EH (cell line): ENCODE measurements at regions not wholly inside any gene's neighbourhood (a gene's known extent, or its start where the extent isn't known, plus 50 kb on each side); places are given as distances from the start of the nearest gene placed in this dataset.

Experiments
- DNase-seq: peaks from one replicate; pipeline ENCODE4 v3.0.0-alpha.2; 2015; ENCODE audit warnings: low read depth

DNA sequence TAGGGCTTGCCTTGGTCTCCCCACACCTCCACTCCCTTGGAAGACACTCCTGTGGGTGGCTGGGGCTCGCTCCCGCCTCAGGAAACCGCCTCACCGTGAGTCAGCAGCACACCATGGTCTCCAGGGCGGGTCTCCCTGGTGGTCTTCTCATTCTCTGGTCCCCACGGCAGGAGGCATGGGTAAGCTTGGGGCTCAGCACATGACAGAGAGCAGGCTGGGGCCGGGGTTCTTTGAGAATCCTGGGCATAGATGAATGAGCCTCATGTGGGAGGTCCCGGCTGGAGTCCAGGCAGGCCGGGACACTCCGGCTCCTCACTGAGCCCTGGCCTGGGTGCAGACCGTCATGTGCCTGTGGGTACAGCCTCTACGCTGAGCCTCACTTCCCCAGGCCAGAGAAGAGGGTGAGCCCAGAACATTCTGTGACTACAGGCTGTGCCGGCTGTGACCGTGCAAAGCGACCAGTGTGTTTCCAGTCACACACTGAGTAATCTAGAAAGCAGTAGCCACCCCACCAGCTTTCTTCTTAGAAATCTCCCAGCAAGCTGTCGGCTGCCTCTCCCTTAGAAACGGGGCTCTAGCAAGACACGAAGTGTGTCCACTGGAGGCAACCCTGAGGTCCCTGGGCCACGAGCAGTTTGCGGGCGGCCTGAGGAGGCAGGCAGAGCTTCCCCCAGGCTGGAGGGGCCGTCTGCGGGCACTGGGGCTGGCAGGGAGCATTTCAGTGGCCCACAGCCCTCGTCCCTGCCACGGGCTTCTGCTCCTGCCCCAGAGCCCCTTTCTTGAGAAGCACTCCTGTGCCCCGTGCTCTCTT, 93.1 kb downstream of the RHOB start:
- peak; percentile 11 for DNase-seq

DNA sequence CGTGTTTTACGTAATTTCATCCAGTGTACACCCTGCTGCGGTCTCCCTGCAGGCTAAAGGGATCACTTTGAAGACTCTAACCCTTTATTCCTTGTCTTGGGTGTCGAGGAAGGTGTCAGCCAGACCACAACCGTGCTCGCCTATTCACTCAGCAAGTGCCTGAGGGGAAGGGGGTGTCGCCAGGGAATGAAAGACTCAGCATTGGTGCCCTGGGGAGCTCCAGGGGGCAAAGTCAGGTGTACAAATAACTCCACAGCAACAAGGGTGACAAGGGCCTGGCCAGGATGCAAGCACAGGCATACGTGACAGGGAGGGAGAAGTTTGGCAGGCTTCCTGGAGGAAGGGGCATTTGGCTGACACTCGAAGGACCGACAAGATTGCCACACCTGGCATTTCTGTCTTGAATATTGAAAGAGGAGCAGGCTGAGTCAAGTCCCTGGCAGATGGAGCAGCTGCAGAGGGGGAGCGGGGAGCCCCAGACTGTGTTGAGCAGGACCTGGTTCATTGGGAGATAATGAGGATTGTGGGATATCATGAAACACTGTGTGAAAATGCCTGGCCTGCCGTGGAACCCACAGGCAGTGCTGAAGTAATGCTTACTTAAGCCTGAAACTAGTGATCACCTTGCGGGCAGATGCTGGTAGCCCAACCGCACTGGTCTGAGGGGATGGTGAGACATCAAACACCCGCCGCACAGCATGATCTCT, 93.9 kb downstream of the RHOB start:
- no peak for DNase-seq

DNA sequence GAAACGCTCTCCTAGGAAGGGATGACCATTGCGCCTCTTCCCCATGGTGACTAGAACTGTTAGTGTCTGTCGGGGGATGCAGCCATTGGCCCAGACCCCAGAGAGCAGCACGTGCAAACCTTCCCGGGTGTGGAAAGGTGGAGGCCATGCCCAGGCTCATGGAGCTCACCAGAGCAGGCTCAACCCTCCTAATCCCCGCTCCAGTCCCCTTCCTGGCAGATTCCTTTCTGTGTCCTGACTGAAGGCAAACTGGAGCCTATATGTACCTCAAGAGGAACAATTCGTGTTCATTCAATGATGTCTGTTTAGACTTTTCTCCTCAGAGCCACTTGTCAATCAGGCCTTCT, 94.4 kb downstream of the RHOB start:
- DNase-seq: no peak

DNA sequence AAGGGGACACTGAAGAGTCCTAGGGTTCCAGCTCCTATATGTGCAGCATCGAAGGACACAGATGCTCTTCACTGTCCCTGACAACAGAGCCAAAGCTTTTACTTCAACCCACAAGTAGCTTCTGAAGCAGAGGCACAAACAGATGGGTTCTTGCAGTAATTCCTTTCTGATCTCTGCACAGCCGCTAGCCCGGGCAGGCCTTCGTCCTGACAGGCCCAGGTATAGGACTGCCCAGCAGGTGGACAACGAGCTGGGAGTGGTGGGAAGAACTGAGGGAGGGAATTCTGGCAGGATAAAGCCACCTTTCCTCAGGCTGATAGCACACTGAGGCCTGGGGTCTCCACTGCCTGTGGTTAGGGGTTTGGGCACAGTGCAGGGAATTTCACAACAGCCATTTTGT, 94.8 kb downstream of the RHOB start:
- no peak for DNase-seq

DNA sequence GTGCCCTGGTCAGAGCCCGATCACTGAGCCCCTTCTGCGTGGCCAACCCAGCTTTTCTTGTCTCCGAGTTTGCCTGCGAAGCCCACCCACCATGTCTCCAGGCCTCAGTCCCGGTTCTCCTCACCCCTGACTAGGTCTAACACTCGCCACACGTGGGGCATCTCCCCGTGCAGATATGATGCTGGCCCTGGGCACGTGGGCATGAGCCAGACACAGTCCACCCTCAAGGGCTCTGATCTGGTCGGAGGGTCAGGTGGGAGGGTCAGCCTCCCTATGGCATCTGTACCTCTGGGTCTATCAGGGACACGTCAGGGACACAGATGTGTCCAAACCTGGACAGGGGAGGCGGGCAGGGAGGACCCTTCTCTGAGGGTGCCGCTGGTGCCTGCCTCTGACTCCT, 95.4 kb downstream of the RHOB start:
- DNase-seq: no peak

DNA sequence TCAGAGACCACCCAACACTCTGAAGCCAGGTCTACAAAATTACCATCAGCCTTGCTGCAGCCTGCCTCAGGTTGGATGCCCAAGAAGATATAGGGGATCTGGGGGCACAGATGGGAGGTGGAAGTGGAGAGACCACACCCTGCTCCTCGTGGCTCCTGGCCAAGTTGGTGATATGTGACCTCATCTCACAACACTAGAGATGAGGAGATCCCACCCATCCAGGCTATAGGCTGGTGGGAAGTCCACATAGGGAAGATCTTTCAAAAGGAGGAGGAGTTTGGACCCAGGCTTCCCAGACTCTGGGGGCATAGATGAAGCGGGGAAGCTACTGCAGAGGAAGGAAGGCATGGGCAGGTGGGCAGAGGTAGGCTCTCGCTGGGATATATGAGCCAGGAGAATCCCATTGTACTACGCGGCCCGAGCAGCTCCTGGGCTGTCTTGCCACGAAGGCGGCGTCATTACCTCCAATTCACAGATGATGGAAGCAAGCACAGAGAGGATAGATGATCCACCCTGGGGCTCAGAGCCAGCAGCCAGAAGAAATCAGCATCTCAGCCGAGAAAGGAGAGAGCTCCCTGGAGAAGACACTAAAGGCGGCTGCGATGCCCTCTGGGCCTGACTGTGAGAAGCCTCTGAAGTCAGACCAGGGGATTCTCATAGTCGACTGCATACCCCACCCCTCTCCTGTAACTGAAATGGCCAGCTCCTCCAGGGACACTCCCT, 96.0 kb downstream of the RHOB start:
- DNase-seq: peak; percentile 42

DNA sequence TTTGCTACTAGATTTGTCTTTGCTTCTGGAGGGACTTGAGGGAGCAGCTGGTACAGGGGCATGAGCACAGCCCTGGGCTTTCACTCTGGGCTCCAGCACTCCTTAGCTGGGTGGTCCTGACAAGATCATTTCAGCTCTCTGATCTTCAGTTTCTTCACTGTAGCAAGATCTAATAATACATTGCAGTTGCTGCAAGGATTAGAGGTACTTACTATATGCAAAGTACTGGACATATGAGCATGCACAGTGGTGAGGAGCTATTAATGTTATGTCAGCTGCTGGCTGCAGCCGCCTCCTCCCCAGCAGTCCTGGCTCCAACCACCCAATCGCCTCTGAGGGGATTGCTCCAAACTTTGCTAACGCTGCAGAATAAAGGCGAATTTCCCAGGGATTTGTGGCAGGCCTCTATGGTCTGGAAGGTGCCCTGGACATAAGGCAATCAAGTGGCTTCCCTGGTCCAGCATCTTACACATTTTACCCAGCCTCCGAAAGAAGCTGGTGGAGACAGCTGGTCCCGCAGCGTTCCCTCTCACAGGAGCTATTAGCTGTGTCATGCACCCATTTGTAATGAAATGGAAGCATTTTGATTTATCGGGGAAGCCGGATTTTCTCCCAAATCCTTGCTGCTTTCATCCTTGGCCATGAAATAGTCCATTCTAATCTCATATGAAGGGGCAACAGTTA, 96.7 kb downstream of the RHOB start:
- DNase-seq: no peak

DNA sequence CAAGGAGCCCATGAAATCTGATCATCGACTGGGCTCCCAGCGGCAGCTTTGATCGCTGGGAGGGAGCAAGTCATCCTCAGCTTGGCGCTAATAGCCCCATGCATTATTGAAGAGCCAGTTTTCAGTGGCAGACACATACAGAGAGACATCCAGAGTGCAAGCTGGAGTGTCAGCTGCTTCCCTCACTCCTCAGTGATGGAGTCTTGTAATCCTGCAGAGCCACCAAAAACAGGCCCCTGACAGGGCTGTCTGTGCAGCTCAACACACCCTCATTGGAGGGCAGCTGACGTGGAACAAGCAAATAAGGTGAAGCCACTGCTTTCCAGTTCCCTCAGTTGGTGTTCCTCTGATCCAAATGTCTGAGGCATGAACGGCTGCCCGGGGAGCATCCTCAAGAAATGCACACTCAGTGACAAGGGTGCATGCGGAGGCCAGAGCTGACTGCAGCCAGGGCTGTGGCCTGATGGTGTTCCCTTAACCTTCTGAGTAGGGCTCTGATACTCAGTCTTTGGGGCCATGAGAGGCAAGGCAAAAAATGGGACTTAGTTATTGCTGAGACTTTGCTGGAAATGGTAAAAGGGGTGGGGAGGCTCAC, 97.4 kb downstream of the RHOB start:
- DNase-seq: no peak

DNA sequence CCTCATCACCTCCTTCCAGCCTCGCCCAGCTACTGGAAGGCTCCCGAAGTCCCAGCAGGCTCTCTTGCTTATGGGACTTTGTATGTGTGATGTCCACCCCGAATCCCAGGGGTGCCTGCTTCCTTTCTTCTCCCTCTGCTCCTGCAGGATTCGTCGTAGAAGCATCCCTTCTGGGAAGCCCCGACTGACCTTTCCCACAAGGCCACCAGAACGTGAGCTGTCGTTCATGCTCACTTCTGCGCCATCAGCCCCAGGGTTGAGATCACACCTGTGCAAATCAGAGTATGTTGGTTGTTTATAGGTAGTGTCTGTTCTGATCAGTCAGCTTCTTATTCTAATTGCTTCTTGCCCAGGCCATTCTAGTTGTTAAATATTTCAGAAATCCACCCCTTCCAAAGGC, 101.8 kb downstream of the HS1BP3 start:
- DNase-seq: no peak

DNA sequence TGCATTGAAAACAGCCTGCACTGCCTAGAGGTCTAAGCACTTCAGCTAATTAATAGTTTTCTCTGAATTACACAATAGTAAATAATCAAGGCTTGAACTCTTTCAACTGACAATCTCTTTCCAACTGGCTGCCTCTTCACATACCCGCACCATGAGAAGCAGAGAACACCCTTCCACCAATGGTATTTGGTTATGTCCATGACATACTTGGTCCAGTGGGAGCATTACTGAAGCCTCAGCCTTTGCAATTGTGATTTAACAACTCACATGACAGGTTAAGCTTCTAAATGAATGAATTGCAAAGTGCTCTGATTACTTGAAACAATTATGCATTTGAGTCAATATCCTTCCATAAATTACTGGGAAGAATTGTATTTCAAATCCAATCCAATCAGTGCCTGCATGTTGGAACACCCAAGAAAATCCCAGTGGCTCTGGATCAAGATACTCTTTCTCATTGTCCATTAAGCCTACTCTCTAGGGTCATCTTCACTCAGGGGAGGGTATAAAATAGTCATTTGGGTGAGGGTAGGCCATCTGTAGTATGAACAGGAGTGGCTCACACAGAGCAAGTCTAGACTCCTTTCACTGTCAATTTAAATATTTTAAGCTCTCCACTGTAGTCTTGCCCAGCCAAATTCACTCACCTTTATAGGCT, 101.1 kb downstream of the HS1BP3 start:
- no peak for DNase-seq

DNA sequence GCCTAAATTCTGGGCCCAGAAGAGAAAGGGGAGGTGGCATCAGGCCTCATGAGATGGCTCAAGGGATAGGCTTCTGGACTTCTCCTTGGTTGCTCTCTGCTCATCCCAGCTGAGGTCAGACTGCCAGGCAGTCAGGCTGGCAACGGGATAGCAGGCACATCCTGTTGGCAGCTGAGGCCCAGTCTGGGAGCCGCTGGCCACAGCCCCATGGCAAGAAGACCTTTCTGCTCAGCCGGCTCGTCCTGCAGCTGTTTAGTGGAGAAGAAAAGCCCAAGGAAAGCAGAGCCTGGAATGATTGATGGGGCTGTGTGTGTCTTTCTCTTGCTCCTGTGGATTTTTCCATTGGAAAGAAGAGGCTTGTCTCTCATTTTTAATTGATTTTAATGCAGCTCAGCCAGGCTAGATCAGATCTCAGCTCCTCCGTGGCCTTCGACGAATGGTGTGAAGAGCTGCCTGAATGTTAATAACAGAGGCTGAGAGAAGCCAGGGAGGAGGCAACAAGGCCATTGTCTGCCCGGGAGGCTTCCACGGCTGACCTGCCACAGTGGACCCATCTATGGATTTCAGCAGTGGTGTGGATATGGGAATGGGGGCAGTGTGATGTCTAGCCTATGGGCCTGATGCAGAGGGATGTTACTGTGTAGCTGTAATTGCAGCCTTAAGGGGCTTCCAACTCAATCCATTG, 99.5 kb downstream of the HS1BP3 start:
- DNase-seq: no peak

DNA sequence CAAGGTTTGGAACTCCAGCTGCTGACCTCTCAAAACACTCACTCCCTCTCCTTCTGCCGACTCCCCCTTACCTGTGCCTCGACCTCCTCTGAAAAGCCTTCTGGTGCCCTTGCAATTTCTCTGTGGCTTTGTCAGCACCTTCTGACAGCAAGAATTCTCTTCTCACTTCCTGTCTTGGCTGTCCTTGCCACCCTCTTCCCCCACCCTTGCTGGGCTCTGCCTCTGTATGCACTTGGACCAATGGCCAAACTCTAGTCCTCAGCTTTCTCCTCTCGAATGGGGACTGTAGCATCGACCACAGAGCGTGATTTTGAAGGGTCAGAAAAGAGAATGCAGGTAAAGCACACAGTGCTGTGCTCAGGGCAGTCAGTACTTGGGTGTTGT, 99.0 kb downstream of the HS1BP3 start:
- no peak for DNase-seq

DNA sequence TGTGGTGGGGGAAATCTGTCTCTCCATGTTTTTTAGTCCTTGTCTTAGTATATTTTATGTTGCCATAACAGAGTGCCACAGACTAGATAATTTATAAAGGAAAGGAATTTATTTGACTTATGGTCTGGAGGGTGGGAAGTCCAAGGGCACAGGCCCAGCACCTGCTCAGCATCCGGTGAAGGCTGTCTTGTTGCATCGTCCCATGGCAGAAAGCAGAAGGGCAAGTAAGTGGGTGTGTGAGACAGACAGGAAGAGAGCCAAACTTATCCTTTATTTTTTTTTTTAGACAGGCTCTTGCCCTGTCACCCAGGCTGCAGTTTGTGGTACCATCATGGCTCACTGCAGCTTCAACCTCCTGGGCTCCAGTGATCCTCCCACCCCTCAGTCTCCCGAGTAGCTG, 98.1 kb downstream of the HS1BP3 start:
- DNase-seq: no peak

DNA sequence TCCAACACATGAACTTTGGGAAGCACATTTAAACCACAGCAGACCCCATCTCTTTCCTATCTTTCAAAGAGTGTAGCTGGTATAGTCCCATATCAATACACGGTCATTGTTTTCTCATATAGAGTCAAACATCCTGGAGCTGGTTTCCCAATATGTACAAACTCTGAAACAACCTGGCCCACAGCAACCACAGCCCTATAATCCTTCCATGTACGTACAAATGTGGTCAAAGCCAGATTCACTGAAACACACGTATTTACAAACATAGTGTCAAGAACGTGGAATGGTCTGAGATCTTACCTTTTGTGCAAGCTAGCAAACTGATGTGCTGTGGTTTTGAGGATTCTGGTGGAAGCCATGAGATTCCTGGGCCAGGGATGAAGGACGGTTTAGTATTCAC, 97.3 kb downstream of the HS1BP3 start:
- no peak for DNase-seq

DNA sequence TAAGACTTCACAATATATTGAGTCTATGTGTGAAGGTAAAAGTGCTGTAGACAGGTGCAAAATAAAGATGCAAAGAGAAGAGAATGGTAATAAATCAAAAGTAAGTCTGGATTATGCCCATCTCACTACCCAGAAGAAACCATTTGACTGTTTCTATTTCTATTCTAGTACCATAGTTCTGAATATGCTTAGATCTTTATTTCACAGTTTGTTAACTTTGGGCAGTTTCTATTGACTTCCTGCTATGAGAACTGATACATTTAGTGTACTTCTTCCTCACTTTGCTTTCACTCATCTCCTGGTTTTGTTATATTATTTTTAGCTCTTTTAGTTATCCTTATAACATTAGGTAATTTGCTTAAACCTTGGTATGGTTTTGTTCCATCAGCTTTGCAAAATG, 94.9 kb downstream of the HS1BP3 start:
- no peak for DNase-seq

DNA sequence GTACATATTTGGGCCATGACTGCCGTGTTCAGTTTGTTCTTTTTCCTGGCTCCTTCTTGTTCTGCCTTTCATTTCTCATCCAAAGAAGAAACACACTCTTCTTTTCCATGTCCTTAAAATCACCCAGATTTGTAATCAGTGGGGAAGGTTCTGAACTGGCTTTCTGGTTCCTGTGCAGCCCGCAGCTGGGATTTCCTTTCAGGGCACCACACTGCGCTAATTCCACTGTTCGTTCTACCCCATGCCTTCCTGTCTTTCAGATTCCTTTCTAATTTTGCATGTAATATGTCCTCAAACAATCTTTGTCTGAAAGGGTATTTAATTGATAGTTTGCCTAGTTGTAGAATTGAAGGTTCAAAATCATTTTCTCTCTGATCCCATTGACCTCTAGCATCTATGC, 94.1 kb downstream of the HS1BP3 start:
- no peak for DNase-seq

DNA sequence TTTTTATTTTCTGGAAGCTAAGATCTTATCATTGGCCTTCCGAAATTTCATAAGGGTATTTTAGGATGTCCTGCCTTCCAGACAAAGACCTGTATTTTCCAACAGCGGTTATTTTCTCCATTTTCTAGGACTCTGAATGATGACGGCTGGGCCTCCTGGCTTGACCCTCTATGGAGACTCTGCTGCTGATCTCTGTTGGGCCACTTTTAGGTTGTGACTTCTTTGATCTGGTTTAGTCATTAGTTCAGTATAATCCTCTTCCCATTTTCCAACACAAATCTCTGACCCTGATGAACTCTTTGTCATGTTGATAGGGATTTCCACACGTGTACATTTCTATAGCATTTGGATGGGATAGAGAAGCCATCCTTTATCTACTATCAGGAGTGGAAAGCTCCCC, 93.7 kb downstream of the HS1BP3 start:
- DNase-seq: no peak

DNA sequence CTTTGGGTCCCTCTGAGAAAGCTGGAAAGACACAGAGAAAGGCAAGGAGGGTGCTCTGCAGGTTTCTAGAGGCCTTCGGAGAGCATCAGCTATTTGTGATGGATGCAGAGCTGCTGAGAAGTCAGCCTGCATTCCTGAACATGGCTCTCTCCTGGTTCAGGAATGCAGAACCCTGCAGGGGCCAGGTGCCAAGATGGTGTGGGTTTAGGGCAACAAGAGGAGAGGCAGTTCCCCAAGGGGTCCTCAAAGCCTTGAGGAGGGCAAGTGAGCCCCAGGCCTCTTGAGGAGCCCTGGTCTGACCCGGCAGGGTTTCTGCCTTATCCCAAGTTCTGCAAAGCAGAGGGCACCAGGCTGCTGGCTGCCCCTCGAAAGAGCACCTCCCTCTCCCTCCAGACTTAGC, 93.3 kb downstream of the HS1BP3 start:
- DNase-seq: no peak

DNA sequence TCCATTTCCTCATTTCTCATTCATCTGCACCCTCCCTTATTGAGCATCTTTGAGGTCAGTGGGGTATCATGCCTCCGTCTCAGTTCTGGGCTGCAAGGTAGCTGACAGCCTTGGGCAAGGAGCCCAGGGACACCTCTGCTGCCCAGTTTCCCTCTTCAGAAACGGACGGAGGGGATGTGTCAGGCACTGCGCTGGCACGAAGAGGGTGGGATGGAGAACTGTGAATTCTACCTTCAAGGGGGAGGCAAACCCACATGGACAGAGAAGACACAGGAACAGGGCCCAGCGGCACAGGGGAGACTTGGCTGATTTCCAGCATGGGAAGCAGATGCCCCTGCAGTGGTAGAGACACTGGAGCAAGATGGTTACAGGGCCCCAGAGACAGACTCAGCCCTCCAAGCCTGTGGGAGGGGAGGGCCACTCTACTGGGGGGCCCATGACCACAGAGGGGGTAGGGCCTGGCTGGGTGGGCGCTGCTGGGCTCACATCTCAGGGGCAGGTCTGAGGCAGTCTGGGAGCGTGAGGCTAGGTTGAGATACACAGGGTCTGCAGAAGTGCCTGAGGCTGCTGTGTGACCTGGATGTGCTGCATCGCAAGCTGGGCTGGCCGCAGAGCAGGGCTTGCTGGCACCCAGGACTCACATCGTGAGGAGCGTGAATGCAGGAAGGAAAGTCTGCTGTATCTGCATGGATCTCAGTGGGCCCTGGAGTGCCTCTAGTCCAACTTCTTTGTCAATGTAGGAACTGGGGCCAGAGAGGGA, 92.3 kb downstream of the HS1BP3 start:
- DNase-seq: no peak

DNA sequence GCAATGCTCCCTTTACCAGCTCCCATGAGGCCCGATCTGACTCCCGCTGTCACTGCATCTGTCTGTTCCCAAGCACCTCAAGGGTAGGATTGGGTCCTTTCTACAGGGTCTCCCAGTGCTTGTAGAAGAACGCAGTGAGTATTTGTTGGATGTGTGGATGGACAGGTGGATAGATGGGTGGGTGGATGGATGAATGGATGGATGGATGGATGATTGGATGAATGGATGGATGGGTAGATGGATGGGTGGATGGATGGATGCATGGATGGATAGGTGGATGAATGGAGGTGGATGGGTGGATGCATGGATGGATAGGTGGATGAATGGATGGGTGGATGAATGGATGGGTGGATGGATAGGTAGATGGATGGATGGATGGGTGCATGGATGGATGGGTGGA, 91.6 kb downstream of the HS1BP3 start:
- no peak for DNase-seq
